ENCODE measurements at regions not wholly inside any gene's neighbourhood (a gene's known extent, or its start where the extent isn't known, plus 50 kb on each side); places are given as distances from the start of the nearest gene placed in this dataset.

- Histone ChIP-seq H3K4me3 (no peak overlapping the region), H3K4me1 (no peaks in the 10 kb centered on the region), H3K9me3 (no peaks in the 10 kb centered on the region), H3K27ac (no peak overlapping the region), H3K36me3 (no peaks in the 10 kb centered on the region), H3K27me3 (no peaks in the 10 kb centered on the region)
- DNase-seq (ENCODE audit: low spot score in 2 of 2): no peak
- TF ChIP-seq POLR2A (IDR thresholded peaks at IDR 0.05): no peak
- TF ChIP-seq CTCF (IDR thresholded peaks at IDR 0.05): no peak
- no peak for TF ChIP-seq EP300 (IDR thresholded peaks at IDR 0.05)
- 79 to 90% methylated on average over 11 to 13 of the region's 13 CpGs for WGBS, 2 donors
Observed at GRCh38 chr6:167392631-167393316, 67.9 kb downstream of the TTLL2 start.

- DNase-seq (ENCODE audit: low spot score in 2 of 2): no peak
- Histone ChIP-seq H3K4me1 (no peaks in the 10 kb centered on the region), H3K4me3 (no peak overlapping the region), H3K27ac (no peak overlapping the region), H3K36me3 (no peaks in the 10 kb centered on the region), H3K27me3 (no peaks in the 10 kb centered on the region), H3K9me3 (no peaks in the 10 kb centered on the region)
- 85 to 91% methylated on average over 7 of the region's 7 CpGs for WGBS, 2 donors
- TF ChIP-seq POLR2A (IDR thresholded peaks at IDR 0.05): no peak
- TF ChIP-seq CTCF (IDR thresholded peaks at IDR 0.05): no peak
- TF ChIP-seq EP300 (IDR thresholded peaks at IDR 0.05): no peak
Observed at GRCh38 chr6:167393731-167394130, 68.8 kb downstream of the TTLL2 start.

GRCh38 chr6:167394339-167394738 is 69.5 kb downstream of the TTLL2 start:
- no peak overlapping the region for H3K4me3 ChIP-seq
- no peak for TF ChIP-seq EP300 (IDR thresholded peaks at IDR 0.05)
- TF ChIP-seq CTCF (IDR thresholded peaks at IDR 0.05): no peak
- no peak for TF ChIP-seq POLR2A (IDR thresholded peaks at IDR 0.05)
- no peak for DNase-seq (ENCODE audit: low spot score in 2 of 2)
- no peaks in the 10 kb centered on the region for H3K4me1 ChIP-seq
- no peaks in the 10 kb centered on the region for H3K36me3 ChIP-seq
- no peaks in the 10 kb centered on the region for H3K27me3 ChIP-seq
- no peak overlapping the region for H3K27ac ChIP-seq
- H3K9me3 ChIP-seq: no peaks in the 10 kb centered on the region
- WGBS, 2 donors: 65 to 68% methylated on average over 8 of the region's 8 CpGs

- Histone ChIP-seq H3K36me3 (no peaks in the 10 kb centered on the region), H3K9me3 (no peaks in the 10 kb centered on the region), H3K4me3 (no peak overlapping the region), H3K27ac (no peak overlapping the region), H3K27me3 (no peaks in the 10 kb centered on the region), H3K4me1 (no peaks in the 10 kb centered on the region)
- WGBS, 2 donors: 93% methylated on average over 19 of the region's 19 CpGs
- TF ChIP-seq CTCF (IDR thresholded peaks at IDR 0.05): no peak
- no peak for TF ChIP-seq EP300 (IDR thresholded peaks at IDR 0.05)
- no peak for TF ChIP-seq POLR2A (IDR thresholded peaks at IDR 0.05)
- no peak for DNase-seq (ENCODE audit: low spot score in 2 of 2)
Observed at GRCh38 chr6:167394820-167395219, 69.9 kb downstream of the TTLL2 start.

GRCh38 chr6:167396068-167396658 is 71.3 kb downstream of the TTLL2 start:
- 80 to 81% methylated on average over 16 of the region's 16 CpGs for WGBS, 2 donors
- TF ChIP-seq CTCF (IDR thresholded peaks at IDR 0.05) (no peak), POLR2A (IDR thresholded peaks at IDR 0.05) (no peak), EP300 (IDR thresholded peaks at IDR 0.05) (no peak)
- Histone ChIP-seq H3K27ac (no peak overlapping the region), H3K36me3 (no peaks in the 10 kb centered on the region), H3K4me1 (no peaks in the 10 kb centered on the region), H3K4me3 (no peak overlapping the region), H3K27me3 (no peaks in the 10 kb centered on the region), H3K9me3 (no peaks in the 10 kb centered on the region)
- no peak for DNase-seq (ENCODE audit: low spot score in 2 of 2)

Data from tibial nerve (tissue), 4 donors.